ENCODE measurements at regions not wholly inside any gene's neighbourhood (a gene's known extent, or its start where the extent isn't known, plus 50 kb on each side); places are given as distances from the start of the nearest gene placed in this dataset.

- no peak for TF ChIP-seq JUND (IDR thresholded peaks at IDR 0.05; ENCODE audit: low read depth, low read length)
Measured at GRCh38 chr10:10096296-10096695, 921.4 kb upstream of the CELF2 start (continued).

- DNase-seq (ENCODE audit: low read depth, low spot score) (no peak), ATAC-seq (no peak), FAIRE-seq (no peak)
- Histone ChIP-seq H3K27ac (ENCODE audit: control insufficient read depth, insufficient read depth) (no peak overlapping the region), H3K9me3 (replicated peaks; ENCODE audit: control insufficient read depth, insufficient read depth, low read length) (no peaks in the 10 kb centered on the region), H2AFZ (ENCODE audit: control insufficient read depth, low read depth, low read length) (no peak overlapping the region), H3K4me1 (ENCODE audit: control insufficient read depth, insufficient read depth, low read length) (no peaks in the 10 kb centered on the region), H4K20me1 (ENCODE audit: control insufficient read depth, insufficient read depth) (no peaks in the 10 kb centered on the region), H3K27me3 (replicated peaks in 1 of 2; ENCODE audit: control insufficient read depth in 2 of 2, insufficient read depth in 2 of 2, low read length in 1 of 2) (no peaks in the 10 kb centered on the region), H3K79me2 (ENCODE audit: control insufficient read depth, insufficient read depth, low read length) (no peaks in the 10 kb centered on the region), H3K36me3 (ENCODE audit: control insufficient read depth in 2 of 2, insufficient read depth in 2 of 2, low read length in 1 of 2) (no peaks in the 10 kb centered on the region), H3K4me2 (ENCODE audit: control insufficient read depth, insufficient read depth) (no peak overlapping the region), H3K4me3 (no peak overlapping the region), H3K9ac (ENCODE audit: control insufficient read depth, insufficient read depth, low read length) (no peak overlapping the region)
- in situ Hi-C loops (cut with MboI) = no loop called here
- ChIA-PET POLR2A (no interaction called here), CTCF (no interaction called here), RAD21 (ENCODE audit: unreplicated experiment) (no interaction called here), SMC1A (ENCODE audit: uncharacterized antibody, unreplicated experiment) (no interaction called here)
- TF ChIP-seq SREBF2 (IDR thresholded peaks at IDR 0.05; ENCODE audit: low read length) = no peak
- no peak for TF ChIP-seq CBX5 (IDR thresholded peaks at IDR 0.05; ENCODE audit: low read depth)
- no peak for TF ChIP-seq IKZF2 (IDR thresholded peaks at IDR 0.05)
- TF ChIP-seq POLR2AphosphoS5 (IDR thresholded peaks at IDR 0.05; ENCODE audit: low read length) = no peak
- TF ChIP-seq SMAD1 (IDR thresholded peaks at IDR 0.05; ENCODE audit: low read depth, partially characterized antibody) = no peak
- no peak for TF ChIP-seq JUNB (IDR thresholded peaks at IDR 0.05)
- TF ChIP-seq PBX3 (IDR thresholded peaks at IDR 0.05; ENCODE audit: insufficient replicate concordance, low read depth, low read length) = no peak
- 29% methylated on average over 3 of the region's 3 CpGs for WGBS (ENCODE audit: insufficient coverage, insufficient replicate concordance, low lambda C conversion rate, missing lambda C conversion rate)
- no TSS peak for BruUV-seq (replicated peaks)
- intact Hi-C loops (cut with micrococcal nuclease; ENCODE audit: unreplicated experiment) = no loop called here
Measured at GRCh38 chr10:10096898-10097297, 920.8 kb upstream of the CELF2 start.
